ENCODE measurements at regions not wholly inside any gene's neighbourhood (a gene's known extent, or its start where the extent isn't known, plus 50 kb on each side); places are given as distances from the start of the nearest gene placed in this dataset.
A peak's percentile ranks its signal among the peaks of the same experiment; 100 is the strongest.
"Not testable (repeated sequence)": the region's sequence is repeated elsewhere in the genome, so short reads cannot be mapped to it uniquely, and the experiment has no call there.

GRCh38 chr12:75699728-75700496 lies 188.5 kb upstream of the KRR1 start:
- DNase-seq, result no peak

DNA sequence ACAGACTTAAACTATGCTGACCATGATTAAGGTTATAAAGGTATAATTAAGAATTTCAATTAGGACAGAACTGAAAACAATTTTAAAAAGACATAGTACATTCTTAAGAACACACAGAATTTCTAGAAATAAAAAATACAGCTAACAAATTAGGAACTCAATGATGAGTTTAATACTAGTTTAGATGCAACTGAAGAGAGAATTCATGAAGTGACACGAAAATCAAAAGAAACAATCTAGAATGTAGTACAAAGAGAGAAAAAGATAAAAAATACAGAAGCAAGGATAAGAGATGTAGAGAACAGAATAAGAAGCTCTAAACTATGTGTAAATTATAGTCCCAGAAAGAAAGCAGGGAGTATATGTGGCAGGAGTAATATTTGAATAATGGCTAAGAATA lies 187.8 kb upstream of the KRR1 start:
- DNase-seq, result no peak

DNA sequence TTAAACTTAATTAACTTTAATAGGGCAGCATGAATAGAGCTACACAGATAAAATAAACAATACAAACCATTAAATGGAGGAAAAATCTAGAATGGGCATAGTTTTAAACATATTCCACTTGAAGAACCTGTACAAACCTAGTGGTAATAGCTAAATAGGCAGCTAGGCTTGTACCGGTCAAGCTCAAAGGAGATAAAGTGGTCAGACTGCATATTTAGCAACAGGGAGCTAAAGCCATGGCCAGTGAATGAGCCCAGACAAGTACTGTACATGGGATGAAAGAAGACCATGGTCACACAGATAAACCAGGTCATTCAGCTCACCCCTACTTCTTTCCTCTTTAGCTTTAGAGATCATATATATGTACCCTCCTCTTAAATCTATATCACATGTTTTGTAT lies 186.6 kb upstream of the KRR1 start:
- DNase-seq, result no peak

DNA sequence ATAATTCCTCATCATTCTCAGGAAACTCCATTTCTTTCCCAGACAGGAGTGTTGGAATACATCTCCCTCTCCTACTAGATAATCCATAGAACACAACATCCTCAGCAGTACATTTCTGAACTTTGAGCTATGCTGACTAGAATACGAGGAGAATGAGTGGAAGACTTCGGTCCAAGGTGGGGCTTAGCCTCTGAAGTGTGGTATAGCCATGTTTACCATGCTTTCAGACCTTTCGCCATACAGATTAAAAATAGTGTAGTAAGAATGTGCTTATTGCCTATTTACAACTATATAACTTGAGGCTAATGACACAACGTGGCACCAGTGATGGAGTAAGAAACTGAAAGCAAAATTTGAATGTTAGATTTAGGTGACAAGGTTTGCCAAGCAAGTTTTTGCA lies 184.5 kb upstream of the KRR1 start:
- DNase-seq, result no peak

- DNase-seq, result no peak
Measured at GRCh38 chr12:75694534-75695268, 183.3 kb upstream of the KRR1 start.

- DNase-seq, result no peak
Measured at GRCh38 chr12:75692876-75693275, 181.5 kb upstream of the KRR1 start.

- DNase-seq, result no peak
Measured at GRCh38 chr12:75690296-75690955, 179.0 kb upstream of the KRR1 start.

DNA sequence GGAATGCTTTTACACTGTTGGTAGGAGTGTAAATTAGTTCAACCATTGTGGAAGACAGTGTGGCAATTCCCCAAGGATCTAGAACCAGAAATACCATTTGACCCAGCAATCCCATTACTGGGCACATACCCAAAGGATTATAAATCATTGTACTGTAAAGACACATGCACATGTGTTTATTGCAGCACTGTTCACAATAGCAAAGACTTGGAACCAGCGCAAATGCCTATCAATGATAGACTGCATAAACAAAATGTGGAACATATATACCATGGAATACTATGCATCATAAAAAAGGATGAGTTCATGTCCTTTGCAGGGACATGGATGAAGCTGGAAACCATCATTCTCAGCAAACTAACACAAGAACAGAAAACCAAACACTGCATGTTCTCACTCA lies 174.8 kb upstream of the KRR1 start:
- DNase-seq, result not testable (repeated sequence)

DNA sequence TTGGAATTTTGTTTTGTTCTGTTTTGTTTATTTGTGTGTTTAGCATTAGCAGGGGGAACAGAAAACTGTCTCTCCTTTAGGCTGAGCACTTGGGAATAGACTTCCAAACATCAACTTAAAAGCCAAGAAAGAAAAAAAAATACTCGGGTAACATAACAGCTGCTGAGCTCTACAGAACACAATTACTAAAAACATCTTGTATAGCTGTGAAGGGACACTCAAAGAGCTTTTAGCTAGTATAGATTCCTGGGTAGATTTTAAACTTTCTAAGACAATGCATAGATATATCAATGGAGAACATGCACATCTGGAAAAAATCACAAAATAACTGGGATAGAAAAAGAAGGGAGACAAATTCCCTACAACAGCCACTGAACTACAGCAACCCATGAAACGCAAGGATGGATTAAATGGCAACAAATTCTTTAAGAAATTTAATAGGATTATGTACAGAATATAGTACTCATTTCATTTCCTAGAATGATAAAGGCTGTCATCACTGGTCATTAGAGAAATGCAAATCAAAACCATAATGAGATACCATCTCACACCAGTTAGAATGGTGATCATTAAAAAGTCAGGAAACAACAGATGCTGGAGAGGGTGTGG lies 174.3 kb upstream of the KRR1 start:
- DNase-seq, result no peak

DNA sequence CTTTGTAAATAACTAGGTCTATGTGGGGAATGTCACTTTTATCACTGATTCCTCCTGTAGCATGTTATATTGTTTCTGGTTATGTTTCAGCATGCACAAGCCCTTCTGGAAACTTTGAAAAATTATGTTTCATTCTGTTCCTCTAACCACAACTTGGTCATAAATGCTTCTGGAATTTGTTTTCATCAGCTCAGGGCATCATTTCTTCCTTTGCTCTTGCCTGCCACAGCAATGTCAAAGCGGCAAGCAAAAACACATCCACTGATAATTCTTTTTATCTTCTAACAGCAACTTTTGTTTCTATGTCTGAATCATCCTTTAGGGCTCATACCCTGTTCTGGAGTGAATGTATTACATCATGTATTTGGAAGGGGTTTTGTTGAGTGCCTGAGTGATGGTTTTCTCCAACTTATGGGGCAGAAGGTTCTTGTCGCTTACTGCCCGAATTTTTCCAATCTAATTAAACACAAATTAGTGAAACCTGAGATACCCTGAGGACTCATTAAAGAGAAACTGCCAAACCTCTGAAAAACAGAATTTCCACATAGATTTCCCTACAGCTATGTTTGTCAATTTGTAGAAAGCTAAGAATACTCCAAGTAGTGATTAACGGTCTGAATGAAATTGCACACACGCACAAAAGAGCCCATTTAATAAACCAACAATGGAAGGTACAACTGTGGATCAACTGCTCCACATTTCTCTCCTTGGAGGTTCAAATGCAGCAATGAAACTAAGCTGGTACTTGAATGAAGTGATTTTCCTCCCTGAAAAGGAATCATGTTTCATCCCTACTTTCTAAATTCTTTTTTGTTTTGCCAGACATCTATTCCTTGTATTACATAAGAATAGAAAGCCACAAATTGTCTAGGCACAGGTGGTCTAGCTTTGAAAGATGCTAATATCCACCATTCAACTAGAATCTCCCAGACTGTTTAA lies 173.5 kb upstream of the KRR1 start:
- DNase-seq, result peak; percentile 86

GRCh38 chr12:75683995-75684586 lies 172.7 kb upstream of the KRR1 start:
- peak; percentile 45 for DNase-seq

- DNase-seq, result no peak
Measured at GRCh38 chr12:75683220-75683619, 171.8 kb upstream of the KRR1 start.

DNA sequence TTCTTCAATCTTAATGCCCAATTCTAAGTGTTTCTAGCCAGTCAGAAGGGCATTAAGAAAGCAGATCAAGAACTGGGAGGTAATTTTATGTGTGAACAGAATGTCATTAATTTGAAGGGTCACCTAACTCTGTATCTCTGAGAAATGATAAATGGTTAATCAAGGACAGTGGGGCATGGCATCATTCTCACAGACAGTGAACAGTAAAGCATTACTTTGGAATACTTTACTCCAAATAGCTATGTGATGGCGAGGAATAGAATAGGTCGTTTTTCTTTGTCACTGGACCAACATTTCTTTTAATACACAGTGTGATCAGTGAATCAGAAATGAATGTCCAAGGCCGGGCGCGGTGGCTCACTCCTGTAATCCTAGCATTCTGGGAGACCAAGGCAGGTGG lies 166.1 kb upstream of the KRR1 start:
- DNase-seq, result no peak

DNA sequence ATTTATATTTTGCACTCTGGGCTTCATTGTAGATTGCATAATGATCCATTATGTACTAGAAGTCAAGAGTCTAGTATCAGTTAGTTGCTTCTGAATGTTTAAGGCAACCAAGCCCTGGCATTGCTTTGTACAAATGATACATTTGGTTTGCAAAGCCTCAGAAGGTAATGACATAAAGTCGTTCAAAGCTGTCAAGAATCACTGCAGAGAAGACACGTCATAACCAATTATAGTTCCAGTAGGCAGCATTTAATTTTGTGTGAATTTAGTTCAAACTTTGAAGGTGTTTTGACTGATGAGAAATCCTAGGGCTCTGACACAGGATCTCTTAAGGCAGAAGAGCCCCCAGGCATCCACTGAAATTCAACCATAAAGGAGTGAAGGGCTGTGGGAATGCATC lies 163.0 kb upstream of the KRR1 start:
- no peak for DNase-seq

GRCh38 chr12:75672200-75672599 lies 160.8 kb upstream of the KRR1 start:
- DNase-seq, result no peak

GRCh38 chr12:75670216-75670615 lies 158.8 kb upstream of the KRR1 start:
- DNase-seq, result no peak

GRCh38 chr12:75666939-75667334 lies 155.5 kb upstream of the KRR1 start:
- DNase-seq, result peak; percentile 56

DNA sequence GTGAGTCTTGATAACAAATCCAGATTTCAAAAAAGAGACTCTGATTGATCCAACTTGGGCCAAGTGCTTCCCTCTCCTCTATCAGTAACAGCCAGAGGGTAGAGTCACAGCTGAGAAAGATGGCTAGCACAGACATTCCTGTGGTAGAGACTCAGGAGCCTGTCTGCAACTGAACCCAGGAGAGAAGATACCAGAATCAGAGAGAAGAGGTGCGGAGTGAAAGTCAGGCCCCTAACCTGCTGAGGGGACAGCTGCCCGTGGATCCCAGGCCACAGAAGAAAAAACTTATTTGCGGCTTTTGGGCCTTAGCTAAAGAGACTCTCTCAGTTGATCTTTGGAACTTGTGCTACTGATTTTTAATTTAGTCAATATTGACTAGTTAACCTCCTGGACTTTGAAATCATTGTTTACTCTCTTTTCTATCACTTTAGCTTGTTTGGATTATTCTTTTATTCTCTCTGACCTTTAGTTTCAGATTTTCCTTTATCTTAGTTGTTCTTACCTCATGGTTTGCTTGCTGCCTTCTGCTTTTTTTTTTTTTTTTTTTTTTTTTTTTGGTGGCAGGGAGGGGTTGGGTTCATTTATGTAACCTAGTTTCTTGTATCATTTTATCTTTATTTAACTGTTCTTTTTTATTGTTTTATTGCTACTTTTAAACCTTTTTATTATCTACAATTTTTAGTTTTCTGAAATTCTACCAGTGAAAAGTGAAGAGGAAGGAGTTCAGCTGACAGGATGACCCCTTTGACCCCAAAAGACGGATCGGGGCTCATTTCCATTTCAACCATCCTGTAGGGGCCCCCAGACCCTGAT lies 154.9 kb upstream of the KRR1 start:
- peak; percentile 50 for DNase-seq

DNA sequence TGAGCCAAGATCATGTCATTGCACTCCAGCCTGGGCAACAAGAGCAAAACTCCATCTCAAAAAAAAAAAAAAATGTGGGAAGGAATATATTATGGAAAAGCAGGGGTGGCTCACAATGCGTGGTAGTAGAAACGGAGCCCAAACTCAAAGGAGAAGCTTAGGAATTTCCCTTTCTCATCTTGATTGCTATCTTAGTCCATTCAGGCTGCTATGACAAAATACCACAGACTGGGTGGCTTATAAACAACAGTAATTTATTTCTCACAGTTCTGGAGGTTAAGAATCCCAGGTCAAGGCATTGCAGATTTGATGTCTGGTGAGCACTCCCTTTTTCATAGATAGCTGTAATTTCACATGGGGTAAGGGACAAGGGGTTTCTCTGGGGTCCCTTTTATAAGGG lies 153.8 kb upstream of the KRR1 start:
- no peak for DNase-seq

DNA sequence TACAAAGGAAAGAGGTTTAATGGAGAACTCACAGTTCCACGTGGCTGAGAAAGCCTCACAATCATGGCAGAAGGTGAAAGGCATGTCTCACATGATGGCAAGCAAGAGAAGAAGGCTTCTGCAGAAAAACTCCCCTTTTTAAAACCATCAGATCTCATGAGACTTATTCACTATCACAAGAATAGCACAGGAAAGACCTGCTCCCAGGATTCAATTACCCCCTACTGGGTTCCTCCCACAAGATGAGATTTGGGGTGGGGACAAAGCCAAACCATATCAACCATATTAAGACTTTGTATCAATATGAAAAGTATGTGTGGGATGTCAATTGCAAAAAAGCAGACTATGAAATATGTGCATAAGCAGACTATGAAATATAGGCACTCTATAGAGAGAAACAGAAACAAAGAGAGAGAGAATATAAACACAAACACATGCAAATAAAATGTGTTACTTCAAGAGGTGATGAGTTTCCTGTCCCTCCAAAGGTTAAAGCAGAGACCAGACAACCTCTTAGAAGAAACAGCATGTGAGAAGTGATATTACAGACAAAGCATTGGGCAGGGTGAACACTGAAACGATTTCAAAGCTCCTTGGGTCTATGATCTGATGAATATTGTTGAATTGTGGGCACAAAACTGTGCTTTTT lies 151.2 kb upstream of the KRR1 start:
- DNase-seq, result no peak

DNA sequence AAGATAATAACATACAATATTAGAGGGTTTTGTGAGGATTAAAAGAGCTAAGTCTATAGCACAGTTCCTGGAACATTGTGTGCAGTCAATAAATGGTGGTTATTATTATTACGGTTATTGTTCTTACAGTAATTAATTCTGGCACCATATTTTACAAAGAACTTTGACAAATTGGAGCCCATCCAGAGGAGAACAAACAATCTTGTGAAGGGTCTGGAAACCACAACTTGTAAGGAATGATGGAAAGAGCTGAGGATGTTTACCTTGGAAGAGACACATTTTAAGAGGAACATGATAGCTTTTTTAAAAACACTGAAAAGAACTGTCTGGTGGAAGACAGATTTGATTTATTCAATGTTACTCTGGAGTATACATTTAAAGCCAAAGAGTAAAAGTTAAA lies 150.5 kb upstream of the KRR1 start:
- no peak for DNase-seq
